ENCODE measurements at regions not wholly inside any gene's neighbourhood (a gene's known extent, or its start where the extent isn't known, plus 50 kb on each side); places are given as distances from the start of the nearest gene placed in this dataset.
"Not testable (repeated sequence)": the region's sequence is repeated elsewhere in the genome, so short reads cannot be mapped to it uniquely, and the experiment has no call there.

GRCh38 chr17:20867436-20867937, 175.3 kb downstream of the USP22 start:
- H3K36me3 ChIP-seq; H3K4me1 ChIP-seq; H3K9me3 ChIP-seq; H3K27ac ChIP-seq; intact Hi-C loops (cut with DNase I; ENCODE audit: low total_unique reads); H3K4me3 ChIP-seq: not testable (repeated sequence)
- peak; percentile 48 for DNase-seq
- peaks cover 0 to 14% (median 0%) of the 10 kb centered on the region in 7 donors for H3K27me3 ChIP-seq (replicated peaks in 1 of 7)
- whole genome bisulfite sequencing, 5 donors: 49 to 89% (median 75%) methylated on average over 4 to 6 of the region's 6 CpGs

GRCh38 chr17:20867938-20868661, 174.7 kb downstream of the USP22 start:
- H3K27me3 ChIP-seq (replicated peaks in 1 of 7): peaks cover 0 to 14% (median 0%) of the 10 kb centered on the region in 7 donors
- H3K4me3 ChIP-seq; H3K9me3 ChIP-seq; H3K27ac ChIP-seq; H3K4me1 ChIP-seq; H3K36me3 ChIP-seq; DNase-seq; intact Hi-C loops (cut with DNase I; ENCODE audit: low total_unique reads): not testable (repeated sequence)
- WGBS, 5 donors: 91 to 95% (median 94%) methylated on average over 23 to 25 of the region's 25 CpGs

- WGBS, 5 donors: 85 to 93% (median 87%) methylated on average over 8 of the region's 8 CpGs
- H3K27ac ChIP-seq; DNase-seq; intact Hi-C loops (cut with DNase I; ENCODE audit: low total_unique reads); H3K9me3 ChIP-seq; H3K4me1 ChIP-seq; H3K4me3 ChIP-seq; H3K36me3 ChIP-seq: not testable (repeated sequence)
- peaks cover 0 to 14% (median 0%) of the 10 kb centered on the region in 7 donors for H3K27me3 ChIP-seq (replicated peaks in 1 of 7)
Measured at GRCh38 chr17:20868662-20869007, 174.2 kb downstream of the USP22 start.

GRCh38 chr17:20873173-20873572, 169.6 kb downstream of the USP22 start:
- intact Hi-C loops (cut with DNase I; ENCODE audit: low total_unique reads); H3K9me3 ChIP-seq; H3K36me3 ChIP-seq; H3K4me3 ChIP-seq; DNase-seq; H3K4me1 ChIP-seq; H3K27ac ChIP-seq: not testable (repeated sequence)
- peaks cover 0 to 13% (median 0%) of the 10 kb centered on the region in 7 donors for H3K27me3 ChIP-seq (replicated peaks in 1 of 7)
- WGBS, 5 donors: 82 to 91% (median 86%) methylated on average over 4 of the region's 4 CpGs

GRCh38 chr17:20873688-20874328, 169.0 kb downstream of the USP22 start:
- H3K9me3 ChIP-seq; H3K4me1 ChIP-seq; H3K4me3 ChIP-seq; intact Hi-C loops (cut with DNase I; ENCODE audit: low total_unique reads); H3K36me3 ChIP-seq; H3K27ac ChIP-seq; DNase-seq: not testable (repeated sequence)
- peaks cover 0 to 13% (median 0%) of the 10 kb centered on the region in 7 donors for H3K27me3 ChIP-seq (replicated peaks in 1 of 7)
- WGBS, 5 donors: 71 to 79% (median 75%) methylated on average over 5 of the region's 5 CpGs

GRCh38 chr17:20877384-20877783, 165.4 kb downstream of the USP22 start:
- DNase-seq; intact Hi-C loops (cut with DNase I; ENCODE audit: low total_unique reads); H3K9me3 ChIP-seq; H3K36me3 ChIP-seq; H3K4me1 ChIP-seq; H3K27ac ChIP-seq; H3K4me3 ChIP-seq: not testable (repeated sequence)
- peaks cover 0 to 13% (median 0%) of the 10 kb centered on the region in 7 donors for H3K27me3 ChIP-seq (replicated peaks in 1 of 7)
- WGBS, 5 donors: 79 to 97% (median 90%) methylated on average over 1 of the region's 1 CpG

GRCh38 chr17:20890338-20890737, 152.5 kb downstream of the USP22 start:
- intact Hi-C loops (cut with DNase I; ENCODE audit: low total_unique reads): no loop called here

GRCh38 chr17:20895426-20895825, 147.4 kb downstream of the USP22 start:
- H3K4me1 ChIP-seq; DNase-seq; intact Hi-C loops (cut with DNase I; ENCODE audit: low total_unique reads); H3K36me3 ChIP-seq; H3K4me3 ChIP-seq; H3K27ac ChIP-seq; H3K9me3 ChIP-seq: not testable (repeated sequence)
- WGBS, 5 donors: 92 to 98% (median 95%) methylated on average over 10 to 18 of the region's 18 CpGs
- H3K27me3 ChIP-seq (replicated peaks in 1 of 7): peaks cover 0 to 12% (median 0%) of the 10 kb centered on the region in 7 donors

More at GRCh38 chr17:20890338-20890737, 152.5 kb downstream of the USP22 start:
- peaks cover 0 to 12% (median 0%) of the 10 kb centered on the region in 7 donors for H3K27me3 ChIP-seq (replicated peaks in 1 of 7)
- H3K27ac ChIP-seq: no peak overlapping the region
- no peaks in the 10 kb centered on the region for H3K9me3 ChIP-seq
- H3K4me3 ChIP-seq: no peak overlapping the region
- 87 to 94% (median 90%) methylated on average over 2 of the region's 2 CpGs for WGBS, 5 donors
- TF ChIP-seq POLR2A (IDR thresholded peaks at IDR 0.05): no peak
- no peak for TF ChIP-seq POLR2AphosphoS5 (IDR thresholded peaks at IDR 0.05)
- H3K36me3 ChIP-seq: no peaks in the 10 kb centered on the region
- no peak for DNase-seq
- no peaks in the 10 kb centered on the region for H3K4me1 ChIP-seq

Data from spleen (tissue), 11 donors.